GM18499 (cell line): ENCODE measurements at regions not wholly inside any gene's neighbourhood (a gene's known extent, or its start where the extent isn't known, plus 50 kb on each side); places are given as distances from the start of the nearest gene placed in this dataset.

Experiments used
- ATAC-seq: cut with Tn5 transposase; IDR thresholded peaks from one replicate; pipeline ENCODE4 v1.9.1; 2021; ENCODE audit warnings: moderate number of reproducible peaks; ENCODE audit not compliant: insufficient read depth, unreplicated experiment

DNA sequence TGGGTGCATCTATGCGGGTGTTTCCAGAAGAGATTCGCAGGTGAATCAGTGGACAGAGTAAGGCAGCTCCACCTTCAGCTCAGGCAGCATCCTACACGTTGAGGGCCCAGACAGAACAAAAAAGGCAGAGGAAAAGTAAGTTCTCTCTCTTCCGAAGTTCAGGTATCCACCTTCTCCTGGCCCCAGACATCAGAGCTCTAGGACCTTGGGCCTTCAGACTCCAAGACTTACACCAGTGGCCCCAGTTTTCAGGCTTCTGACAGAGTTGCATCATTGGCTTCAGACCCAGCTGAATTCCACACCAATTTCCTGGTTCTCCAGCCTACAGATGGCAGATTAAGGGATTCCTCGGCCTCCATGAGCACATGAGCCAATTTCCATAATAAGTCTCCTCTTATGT lies 102.2 kb upstream of the GPR26 start:
- ATAC-seq, result no peak

DNA sequence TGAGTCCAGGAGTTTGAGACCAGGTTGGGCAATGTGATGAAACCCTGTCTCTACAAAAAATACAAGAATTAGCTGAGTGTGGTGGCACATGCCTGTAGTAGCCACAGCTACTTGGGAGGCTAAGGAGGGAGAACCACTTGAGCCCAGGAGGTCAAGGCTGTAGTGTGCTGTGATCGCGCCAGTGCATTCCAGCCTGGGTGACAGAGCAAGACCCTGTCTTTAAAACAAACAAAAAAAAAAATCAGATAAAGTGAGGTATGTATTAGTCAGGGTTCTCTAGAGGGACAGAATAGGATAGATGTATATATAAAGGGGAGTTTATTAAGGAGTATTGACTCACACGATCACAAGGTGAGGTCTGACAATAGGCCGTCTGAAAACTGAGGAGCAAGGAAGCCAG lies 101.5 kb upstream of the GPR26 start:
- no peak for ATAC-seq

DNA sequence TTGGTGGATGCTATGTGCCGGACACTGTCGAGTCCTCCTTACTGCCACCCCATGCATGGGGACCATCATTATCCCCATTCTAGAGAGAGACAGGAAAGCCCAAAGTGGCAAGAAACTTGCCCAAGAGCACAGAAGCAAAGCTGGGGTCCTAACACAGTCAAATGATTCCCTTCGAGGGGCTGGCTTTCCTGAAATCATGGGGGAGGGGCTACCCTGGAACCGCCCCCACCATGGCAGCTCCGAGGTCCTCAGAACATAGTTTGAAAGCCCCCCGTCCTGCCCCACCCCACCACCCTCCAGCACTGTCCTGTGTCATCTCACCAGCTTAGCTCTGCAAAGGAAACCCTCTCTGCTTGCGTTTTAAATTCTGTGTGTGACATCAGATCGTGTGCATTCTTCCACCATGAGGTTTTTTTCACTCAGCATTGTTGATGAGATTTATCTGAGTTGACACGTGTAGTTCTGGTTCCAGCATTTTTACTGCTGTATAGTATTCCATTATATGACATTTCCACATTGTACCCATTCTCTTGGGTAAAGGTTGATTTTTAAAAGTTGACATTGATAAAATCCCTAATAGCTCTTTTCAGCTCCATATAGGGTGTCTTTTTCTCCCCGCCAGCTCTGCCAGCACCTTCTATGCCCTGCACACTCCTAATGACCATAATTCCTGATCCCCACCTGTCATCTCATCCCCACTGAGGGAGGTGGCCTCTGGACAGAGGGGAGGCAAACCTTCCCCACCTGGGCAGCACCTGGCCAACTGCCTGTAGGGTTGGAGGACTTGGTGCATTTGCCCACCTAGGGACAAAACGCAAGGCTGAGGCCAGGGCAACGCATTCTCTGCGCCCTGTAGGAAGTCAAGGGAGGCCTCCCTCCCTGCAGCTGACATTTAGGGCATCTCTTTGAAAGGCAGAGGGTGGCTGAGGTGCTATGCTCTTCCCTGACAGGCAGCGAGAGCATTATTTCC lies 100.2 kb upstream of the GPR26 start:
- ATAC-seq, result no peak

DNA sequence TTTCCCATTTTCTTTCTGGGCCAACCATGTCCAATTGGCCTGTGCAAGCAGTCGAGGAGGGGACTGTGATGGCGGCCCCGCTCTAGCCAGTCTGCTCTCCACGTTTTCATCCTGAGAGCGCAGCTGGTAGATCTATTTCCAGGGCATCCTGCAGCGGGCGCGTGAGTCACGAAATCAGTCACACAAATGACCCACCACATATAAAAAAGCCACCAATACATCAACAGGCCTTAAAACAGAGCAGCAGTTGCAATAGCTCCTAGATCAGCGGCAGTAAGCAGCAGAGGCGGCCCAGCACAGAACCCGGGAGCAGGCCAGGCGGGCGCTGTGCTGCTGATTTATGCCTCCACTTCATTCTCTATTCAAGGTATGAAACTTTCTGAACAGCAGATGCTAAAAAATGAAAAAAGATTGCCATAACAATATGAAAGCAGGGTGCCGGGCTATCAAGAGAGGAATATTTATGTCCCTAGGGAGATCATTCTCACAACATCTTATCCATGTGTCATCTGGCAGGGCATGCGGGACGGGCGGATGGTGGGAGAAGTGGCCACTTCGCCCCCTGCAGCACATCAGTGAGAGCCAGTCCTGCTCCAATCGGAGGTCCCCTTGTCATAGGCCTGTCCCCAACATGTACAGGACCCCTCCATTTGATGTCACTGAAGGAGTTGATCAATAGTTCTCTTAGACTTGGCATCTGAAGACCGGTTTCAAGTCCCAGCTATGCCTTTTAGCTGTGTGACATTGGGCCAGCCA lies 98.0 kb upstream of the GPR26 start:
- no peak for ATAC-seq

DNA sequence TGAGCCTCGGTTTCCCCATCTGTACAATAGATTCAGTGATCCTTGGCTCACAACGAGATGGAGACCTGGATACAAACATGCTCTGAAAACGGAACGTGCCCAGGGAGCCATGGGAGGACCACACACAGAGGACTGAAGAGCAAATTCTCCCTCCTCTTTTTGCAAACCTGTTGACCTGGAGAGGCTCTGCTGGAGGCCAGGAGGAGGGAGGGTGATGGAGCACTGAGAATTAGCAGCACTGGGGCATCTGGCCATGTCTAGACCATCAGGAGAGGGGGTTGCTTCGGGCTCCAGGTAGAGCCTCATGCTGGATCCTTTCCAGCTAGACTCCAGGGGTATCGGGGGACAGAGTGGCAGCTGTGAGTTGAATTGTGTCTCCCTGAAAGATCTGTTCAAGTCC lies 97.4 kb upstream of the GPR26 start:
- ATAC-seq, result no peak

DNA sequence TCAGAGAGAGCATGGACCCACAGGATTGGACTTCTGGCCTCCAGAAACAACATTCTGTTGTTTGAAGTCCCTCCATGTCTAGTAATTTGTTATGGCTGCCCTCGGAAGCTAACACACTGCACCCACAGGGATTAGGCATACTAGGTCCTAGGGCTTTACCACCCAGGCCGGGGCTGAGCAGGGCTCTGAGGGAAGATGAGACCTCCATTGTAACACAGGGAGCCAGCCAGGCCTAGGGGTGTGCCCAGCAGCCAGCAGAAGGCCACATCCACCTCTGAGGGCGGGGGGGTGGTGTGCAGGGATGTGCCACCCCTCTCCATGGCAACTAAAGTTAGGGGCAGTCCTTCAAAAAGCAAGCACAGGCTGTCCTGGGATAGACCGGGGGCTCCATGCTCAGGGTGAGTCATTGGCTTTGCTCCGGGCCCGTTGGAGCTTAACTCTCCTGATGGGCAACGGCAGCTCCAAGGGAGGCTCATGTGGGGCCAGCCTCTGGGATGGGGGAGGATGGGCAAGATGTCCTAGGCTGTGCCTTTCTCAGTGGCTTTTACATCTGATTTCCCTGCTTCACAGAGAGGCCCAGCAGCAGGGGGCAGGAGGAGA lies 96.6 kb upstream of the GPR26 start:
- no peak for ATAC-seq

DNA sequence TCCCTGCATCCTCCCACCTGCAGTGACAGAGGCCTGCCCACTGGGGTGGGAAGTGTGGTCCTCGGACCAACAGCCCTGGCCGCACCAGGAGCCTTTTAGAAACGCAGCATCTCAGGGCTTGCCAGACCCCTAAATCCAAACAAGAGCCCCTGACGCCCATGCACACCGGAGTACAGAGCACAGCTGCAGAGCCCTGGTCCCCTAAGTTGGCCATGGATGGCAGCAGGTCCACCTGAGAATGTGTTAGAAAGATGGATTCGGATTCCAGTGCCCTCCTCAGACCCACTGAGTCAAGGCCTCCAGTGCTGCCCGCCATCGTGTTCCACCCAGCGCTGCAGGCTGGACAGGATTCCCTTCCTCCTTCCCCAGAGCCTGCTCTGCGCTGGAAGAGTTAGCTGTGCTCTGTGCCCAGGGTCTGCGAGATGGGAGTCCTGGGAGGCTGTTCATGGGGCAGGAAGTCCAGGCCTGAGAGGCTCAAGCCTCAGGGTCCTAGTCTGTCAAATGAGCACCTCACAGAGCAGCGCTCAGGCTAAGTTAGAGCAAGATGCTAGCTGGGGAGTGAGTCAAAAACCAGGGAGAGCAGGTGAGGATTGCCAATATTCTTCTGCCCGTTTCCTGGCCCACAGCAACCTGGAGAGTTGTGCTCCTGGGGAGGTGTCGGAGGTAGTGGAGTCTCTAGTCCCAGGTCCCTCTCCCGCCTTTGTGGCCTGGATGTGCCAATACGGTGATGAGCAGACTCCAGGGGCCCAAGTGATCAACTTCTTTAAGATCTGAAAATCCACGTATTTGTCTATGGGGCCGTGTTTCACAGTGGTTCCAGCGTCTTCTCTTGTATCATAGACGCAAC lies 95.9 kb upstream of the GPR26 start:
- ATAC-seq, result no peak

DNA sequence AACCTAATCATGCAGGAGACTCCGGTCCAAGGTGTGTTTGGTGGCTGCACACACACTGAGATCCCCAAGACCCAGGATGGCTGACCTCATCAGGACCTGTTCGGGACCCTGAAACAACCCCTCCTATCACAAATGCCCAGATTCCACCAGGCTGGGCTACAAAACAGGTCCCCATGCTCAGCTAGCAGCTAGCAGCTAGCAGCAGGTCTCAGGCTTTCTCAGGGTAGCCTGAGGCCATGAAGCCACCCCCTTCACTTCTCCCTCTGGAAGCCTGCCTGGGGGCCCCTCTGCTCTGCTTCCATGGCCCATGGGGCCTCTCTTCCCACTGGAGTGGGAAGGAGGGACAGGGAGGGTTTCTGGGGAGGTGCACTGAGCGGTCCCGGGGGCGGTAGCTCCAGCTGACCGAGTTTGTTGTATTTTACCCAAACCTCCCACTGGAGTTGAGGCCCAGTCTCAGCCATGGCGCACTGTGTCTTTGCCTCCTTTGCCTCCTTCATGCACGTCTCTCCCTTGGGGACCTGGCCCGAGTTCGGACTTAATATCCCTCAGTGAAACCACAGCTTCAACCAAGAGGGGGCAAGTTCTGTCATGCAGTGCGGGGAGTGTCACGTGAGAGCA lies 95.1 kb upstream of the GPR26 start:
- no peak for ATAC-seq

DNA sequence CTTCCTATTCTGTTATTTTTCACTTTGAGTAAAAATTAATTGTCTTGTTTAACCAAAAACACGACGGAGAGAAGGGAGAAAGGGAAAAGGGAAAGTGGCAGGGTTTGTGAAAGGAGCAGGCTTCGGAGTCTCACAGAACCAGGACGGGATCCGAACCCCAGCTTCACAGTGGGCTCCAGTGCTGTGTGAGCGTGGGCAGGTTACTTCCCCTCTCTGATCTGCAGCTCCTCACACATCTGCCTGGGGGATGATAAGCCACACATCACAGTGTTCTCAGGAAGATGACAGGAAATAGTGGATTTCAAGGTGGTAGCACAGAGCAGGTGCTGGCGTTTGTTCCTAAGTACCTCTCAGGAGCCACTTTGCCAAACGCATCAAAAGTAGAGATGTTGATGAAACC lies 94.2 kb upstream of the GPR26 start:
- ATAC-seq, result no peak

DNA sequence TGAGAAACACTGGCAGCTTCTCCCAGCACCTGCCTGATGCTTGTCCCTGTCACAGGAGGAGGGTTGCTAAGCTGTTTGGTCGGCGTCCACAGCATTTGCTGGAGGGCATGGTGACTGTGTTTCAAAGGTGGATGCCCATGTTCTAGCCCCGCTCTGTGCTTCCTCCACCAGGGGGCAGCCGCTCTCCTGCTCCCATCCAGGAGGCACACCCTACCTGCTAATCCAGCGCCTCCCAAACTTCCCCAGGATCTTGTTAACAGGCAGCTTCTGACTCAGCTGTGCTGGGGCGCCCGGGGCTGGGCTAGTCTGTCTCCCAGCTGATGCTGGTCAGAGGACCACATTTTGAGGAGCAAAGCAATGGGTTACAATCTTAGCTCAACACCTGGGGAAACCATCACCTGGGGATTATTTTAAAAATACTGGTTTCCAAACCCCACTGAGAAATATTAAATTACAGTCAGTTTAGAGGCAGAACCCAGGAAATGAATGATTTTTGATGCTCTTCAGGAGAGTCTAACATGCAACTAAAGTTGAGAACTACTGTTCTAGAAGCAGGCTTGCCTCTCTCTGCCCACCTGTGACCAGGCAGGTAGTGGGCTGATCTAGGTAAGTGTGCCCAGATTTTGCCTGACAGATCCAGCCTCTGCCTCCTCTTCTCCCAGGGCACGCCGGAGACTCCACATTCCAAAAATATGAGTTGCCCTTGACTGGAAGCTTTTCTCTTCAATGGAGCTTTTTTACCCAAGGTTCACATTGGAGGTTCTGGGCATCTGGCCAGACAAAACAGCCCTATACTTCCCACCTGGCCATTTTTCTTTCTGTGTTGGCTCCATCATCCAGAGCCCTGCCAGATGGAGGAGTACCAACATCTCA lies 92.7 kb upstream of the GPR26 start:
- no peak for ATAC-seq

DNA sequence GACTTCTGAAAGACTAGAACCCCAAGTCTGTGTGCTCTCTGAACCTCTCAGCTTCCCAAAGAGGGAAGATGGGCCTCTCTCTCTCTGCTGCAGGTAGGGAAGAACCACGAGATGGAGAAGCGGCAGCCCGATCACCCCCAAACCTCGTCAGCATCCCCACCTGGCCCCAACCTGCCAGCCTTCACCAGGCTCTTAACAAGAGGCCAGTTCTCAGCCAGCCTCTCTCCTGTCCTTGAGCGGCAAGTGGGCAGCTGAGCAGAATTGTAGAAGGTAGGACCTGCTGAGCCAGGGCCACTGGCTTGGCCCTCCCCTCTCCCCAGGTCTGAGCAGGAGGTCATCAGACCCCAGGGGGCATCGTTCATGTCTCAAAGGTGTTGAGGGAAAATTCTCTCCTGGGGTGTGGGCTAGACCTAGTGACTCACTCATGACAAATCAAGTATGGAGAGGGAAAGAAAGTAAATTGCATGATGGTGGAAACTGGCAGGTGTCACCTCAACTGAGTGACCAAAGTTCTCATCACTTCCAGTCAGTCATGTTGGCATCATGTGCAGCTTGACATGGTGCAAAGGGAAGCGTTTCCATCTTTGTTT lies 92.0 kb upstream of the GPR26 start:
- ATAC-seq, result no peak

DNA sequence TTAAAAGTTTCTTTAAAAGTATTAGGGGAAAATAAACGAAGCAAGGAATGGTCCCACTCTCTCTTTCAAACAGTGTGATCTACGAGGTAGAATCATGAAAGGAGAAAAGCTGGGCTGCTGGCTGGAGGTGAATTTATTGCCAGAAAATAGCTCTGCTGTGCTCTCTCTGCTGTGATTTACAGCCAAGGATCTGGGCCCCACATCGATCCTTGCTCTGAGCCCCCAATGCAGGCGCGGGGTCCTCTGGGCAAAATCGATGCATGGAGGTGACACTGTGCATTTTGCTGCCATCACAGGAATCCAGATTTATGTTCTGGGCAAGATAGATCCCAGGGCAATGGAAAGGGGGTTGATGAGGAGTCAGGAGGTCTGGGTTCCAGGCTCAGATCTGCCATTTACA lies 91.0 kb upstream of the GPR26 start:
- ATAC-seq, result no peak

DNA sequence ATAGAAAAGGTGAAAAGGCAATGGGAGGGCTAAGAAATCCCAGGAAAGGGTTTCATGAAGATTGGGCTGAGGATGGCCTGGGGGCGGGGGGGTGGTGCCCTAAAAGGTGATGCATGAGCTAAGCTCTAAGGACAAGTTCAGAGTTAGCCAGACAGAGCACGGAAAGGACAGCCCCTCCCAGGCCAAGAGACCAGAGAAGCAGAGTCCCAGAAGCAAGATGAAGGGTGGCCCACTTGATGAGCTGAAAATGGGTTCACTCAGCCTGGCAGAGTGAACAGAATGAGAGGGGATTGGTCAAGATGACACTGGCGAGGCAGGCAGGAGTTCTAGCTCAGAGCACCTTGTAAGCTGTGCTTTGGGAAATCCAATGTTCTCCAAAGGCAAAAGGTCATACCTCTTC lies 89.4 kb upstream of the GPR26 start:
- ATAC-seq, result no peak

DNA sequence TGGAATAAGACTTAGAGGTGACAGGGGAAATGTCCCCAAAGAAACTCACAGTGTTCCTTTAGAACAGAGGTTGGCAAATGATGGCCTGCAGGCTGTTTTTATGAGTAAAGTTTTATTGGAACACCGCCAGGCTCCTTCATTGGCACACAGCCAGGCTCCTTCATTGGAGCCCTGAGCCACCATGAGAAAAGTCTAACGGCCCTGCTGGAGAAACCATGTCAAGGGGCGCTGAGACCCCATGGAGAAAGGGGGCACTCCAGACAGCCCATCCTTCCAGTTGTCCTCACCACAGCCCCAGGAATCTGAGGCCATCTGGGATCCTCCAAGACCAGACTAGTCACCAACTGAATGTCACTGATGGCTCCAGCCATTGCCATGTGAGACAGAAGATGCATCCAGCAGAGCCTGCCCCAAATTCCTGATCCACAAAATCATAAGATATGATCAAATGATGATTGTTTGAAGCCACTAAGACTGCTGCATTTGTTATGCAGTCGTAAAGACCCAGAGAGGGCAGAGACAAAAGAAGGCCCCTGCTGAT lies 88.2 kb upstream of the GPR26 start:
- no peak for ATAC-seq

DNA sequence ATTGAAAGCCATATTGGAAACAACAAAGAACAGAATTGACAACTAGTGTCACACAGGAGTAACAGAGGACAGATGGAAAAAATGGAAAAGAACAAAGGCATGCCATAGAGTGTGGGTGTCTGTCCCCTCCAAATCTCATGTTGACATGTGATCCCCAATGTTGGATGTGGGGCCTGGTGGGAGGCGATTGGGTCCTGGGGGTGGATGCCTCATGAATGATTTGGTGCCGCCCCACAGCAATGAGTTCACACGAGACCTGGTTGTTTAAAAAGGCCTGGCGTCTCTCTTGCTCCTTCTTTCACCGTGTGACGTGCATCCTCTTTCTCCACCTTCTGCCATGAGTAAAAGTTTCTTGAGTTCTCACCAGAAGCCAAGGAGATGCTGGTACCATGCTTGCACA lies 87.4 kb upstream of the GPR26 start:
- ATAC-seq, result no peak

DNA sequence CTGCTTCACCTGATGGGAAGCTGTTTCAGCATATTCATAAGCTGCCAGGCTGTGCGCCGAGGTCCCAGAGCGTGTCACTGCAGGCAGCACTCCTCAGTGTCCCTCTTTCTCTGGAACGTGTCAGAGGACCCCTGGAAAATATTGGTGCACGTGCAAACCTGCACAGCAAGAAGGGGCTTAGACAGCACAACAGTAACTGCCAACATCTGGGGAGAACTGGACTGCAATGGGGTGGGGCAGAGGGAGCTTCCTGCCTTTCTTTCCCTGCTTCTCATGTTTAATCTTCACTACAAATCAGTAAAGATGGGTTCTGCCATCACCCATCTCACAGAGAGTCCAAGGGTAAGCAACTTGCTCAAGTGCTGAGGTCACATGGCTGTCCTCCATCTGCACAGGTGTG lies 86.5 kb upstream of the GPR26 start:
- ATAC-seq, result no peak

DNA sequence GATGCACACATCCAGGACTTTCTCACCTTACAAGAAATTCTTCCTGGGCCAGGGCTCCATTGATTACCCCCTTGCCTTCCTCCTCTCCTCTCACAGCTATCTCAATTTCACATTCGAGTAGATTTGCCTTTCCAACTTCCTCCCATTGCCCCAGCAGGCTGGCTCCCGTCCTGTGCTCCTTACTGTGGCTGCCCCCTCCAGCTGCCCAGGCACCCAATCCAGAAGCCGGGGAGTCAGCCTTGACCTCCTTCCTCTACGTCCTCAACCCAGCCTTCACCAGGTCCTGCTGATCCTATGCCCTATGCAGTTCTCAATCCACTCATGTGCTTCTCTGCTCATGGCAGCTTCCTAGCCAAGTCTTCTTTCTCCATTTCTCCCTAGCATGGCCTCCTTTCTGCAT lies 85.7 kb upstream of the GPR26 start:
- no peak for ATAC-seq

DNA sequence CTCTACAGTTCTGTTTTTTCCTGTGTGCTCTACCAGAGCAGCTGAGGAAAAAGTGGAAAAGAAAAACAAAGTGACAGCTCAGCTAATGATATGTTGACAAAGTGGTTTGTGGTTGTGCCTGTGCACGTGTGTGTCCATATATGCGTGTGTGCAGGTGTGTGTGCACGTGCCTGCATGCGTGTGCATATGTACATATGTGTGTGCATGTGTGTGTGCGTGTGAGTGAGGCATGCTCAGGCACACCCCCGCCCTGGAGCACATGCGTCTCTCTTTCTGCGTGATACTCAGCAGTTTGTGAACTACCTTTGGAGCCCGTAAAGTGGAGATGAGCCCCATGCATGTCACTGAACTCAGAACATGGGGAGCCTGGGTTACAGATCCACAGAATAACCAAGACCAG lies 84.5 kb upstream of the GPR26 start:
- no peak for ATAC-seq
